ENCODE measurements at regions not wholly inside any gene's neighbourhood (a gene's known extent, or its start where the extent isn't known, plus 50 kb on each side); places are given as distances from the start of the nearest gene placed in this dataset.
"Not testable (repeated sequence)": the region's sequence is repeated elsewhere in the genome, so short reads cannot be mapped to it uniquely, and the experiment has no call there.

DNA sequence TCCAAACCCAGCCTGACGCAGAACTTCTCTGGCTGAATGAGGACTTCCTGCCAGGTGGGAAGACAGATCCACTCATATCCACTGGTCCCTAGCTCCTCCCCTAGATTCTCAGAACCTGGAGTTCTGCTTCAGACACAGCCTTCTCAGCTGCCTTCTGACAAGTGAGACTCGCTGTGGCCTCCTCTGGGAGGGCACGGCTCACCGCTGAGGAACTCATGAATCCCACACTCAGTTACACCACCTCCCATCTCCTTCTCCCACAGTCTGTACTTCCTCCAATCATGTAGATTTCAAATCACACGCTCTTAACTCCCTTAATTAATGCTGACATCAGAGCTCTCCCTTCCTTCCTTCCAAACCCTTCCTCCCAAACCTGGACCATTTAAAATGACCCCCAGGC, 86.4 kb upstream of the TMEM45B start:
- no peak for DNase-seq (ENCODE audit: low read depth)

DNA sequence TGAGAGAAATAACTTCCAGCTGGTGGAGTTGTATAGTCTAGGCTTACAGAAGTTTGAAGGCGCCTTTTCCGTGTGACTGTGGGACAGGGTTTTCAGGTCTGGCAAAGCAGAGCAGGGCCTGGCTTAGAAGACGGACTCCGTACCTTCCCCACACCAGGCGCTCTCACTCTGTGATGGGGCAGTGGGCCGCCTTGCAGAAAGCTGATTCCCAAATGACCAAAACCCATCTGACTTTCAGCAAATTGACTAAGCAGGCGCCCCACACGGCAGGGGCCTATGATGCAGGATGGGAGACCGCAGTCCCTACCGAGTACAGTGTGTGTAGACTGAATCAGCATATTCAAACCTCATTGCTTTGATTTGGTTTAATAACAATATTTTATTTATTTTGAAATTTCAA, 85.8 kb upstream of the TMEM45B start:
- no peak for DNase-seq (ENCODE audit: low read depth)

DNA sequence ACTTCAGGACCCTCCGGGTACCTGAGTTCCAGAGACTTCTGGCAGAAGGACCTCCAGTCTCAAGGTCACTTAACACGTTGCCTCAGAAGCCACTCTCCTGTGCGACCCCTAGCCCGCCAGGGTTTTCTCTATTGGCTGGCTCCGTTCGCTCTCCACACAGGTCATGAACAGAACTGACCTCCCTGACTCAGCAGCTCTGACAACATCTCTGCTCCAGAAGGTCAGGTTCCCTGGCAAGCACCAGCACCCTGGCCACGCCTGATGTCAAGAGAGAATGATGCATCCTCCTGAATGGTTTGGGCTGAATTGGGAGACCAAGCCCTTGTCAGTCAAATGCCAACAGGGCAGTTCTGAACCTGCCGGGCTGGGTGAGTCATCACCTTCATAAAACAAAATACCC, 84.3 kb upstream of the TMEM45B start:
- no peak for DNase-seq (ENCODE audit: low read depth)

DNA sequence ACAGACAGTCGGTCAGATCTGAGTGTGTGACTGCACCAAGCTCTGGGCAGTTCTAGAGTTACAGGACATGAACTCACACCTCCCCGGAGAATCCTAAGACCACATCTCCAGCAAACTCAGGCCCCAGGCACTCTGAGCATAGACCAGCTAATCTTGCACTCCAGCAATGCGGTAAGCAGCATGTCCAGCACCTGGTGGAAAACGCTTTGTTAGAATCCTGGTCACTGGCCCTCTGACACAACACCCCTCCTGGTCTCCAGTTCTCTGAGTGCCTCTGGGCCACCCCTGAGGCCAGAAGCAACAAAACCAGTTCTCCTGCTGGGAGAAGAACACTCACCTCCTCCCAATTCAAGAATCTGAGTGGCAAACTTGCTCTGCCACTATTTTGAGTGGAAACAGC, 82.7 kb upstream of the TMEM45B start:
- DNase-seq (ENCODE audit: low read depth) = no peak

DNA sequence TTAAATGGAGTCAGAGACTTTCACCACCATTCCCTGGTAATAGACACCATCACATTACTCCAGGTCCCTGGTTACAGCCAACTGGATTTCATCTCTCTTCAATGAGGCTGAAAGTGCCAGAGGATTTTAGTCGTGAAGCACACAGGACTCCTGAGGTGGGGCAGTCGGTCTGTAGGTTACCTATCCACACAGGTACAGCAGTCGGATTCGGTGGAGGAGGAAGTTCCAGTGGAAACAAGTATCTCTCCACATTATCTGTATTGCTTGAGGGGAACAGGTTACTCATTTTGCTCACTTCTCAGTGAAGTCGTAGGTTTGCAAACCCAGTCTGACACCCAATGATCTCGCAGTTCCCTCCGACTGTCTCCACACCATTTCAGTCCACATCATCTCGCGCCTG, 82.3 kb upstream of the TMEM45B start:
- DNase-seq (ENCODE audit: low read depth) = no peak

DNA sequence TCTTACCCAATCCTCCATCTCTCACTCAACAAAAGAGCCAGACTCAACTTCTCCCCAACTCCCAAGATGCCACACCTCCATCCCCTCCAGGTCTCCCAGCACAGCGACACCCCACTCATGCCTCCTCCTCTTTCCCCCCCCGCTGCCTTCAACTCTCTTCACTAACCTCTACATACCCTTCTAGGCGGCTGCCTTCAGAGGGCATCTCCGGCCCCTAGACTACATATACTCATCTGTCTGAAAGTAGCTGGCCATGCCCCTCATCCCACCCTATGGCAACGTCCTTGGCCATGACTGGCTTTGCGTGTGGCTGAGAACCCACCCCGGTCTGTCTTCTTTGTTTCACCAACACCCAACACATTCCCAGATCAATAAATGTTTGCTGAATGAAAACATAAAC, 81.7 kb upstream of the TMEM45B start:
- no peak for DNase-seq (ENCODE audit: low read depth)

DNA sequence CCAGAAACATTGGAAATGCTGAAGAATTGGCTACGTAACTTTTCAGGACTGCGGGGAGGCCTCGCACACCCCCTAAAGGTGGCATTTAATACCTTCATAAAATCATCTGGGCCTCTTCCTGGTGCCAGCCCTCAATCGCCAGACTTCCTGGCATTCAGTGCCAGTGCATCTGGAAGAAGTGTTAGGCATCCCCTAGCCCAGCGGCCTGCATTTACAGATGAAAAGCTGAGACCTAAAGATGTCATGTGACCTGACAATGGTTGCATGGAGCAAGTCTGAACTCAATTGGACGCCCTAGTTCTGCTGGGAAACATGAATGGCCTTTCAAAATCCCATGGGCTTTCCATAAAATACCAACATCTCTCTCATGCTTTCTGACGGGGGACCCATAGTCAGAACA, 81.0 kb upstream of the TMEM45B start:
- no peak for DNase-seq (ENCODE audit: low read depth)

DNA sequence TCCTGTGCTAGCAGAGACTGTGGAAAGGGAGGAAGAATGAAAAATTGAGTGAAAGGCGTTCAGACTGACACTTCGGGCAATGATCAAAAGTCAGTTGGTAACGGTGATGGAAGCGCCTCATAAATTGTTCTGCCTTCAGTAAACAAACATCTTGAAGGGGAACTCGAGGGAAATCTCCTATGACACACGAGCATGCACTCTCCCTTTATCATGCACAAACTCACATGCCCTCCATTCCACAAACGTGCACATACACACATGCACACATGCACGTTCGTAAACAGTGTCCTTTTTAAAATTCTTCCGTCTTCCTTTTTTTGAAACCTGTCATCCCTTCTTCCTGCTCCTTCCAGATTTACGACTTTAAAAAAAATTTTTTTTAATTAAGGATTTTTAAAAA, 77.8 kb upstream of the TMEM45B start:
- no peak for DNase-seq (ENCODE audit: low read depth)

DNA sequence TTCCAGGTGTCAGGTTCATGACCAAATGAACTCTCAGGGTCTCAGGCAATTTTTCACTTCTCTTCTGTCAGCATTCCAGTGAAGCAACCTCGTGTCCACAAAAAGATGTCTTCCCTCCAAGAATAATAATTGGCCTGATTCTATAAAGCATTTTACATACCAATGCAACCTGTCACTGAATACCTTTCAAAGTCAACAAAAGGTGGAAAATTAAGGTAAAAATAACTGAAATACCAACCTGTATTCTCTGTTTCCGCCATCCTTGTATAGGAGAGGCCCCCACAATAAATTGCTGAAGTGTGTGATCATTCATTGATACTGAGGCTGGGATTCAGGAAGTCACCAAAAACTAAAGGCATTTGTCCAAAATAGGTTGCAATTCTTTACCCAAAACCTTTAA, 77.4 kb upstream of the TMEM45B start:
- no peak for DNase-seq (ENCODE audit: low read depth)

DNA sequence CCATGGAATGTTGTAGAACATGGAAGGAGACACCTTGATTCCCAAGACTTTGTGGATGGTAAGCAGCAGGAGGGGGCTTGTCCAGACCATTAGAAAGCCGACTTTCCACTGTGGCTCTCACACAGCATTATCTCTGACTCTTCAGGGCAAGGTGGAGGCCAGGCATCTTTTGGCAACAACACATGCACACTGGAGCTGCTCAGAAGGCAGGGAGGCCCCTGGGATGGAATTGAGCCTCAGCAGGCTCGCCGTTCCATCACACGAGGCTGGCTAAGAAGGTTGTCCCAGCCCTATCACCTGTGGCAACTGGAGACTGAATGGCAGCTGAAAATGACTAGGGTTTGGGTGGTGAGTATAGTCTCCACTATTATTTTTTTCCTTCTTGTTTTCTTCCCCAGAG, 76.3 kb upstream of the TMEM45B start:
- no peak for DNase-seq (ENCODE audit: low read depth)

DNA sequence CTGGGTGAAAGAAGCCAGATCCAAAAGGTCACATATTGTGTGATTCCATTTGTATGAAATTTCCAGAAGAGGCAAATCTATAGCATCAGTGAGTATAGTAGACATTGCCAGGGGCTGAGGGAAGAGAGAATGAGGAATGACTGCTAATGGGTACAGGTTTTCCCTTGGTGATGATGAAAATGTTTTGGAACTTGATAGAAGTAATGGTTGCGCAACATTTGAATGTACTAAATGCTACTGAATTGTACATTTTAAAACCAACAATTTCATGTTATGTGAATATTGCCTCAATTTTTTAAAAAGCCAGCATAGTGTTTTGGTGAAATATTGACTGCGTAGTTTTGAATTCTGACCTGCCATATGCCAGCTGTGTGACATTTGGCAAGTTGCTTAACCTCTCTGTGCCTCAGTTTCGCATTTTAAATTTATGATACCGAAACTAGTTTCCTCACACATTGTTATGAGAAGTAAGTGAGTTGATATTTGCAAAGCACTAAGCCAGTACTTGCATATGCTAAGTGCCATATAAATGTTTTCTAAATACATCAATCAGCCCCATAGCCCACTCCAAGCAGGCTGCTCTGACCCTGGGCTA, 75.4 kb upstream of the TMEM45B start:
- DNase-seq (ENCODE audit: low read depth) = no peak

DNA sequence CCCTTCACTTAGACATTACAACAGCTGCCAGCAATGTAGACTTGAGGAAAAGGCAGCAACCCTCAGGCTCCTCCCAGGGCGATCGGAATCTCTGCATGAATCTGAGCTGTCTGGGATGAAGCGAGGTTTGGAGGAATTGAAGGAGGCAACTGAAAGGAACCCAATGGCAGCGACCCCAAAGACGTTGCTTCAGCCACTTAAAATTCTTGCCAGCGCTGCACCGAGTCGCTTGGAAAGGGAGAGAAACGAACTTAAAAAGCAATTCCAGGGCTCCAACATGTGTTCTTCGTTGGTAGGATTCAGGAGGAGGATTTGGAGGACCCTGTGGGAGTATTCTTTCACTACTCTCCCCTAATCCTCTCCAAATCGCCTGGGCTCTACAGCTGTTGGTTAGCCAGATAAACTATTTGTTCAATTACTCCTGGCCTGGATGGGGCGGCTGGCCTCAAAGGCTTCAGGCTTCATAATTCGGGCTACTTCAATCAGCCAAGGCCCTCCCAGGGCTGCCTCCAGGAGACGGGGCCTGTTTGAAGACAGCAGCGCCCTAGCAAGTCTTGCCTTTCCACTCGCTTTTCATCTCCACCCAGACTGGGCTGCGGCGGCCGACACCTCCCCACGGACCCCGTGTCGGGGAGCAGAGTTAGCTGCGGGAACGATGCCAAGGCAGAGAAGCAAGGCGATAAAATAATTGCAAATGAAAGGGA, 72.4 kb upstream of the TMEM45B start:
- no peak for DNase-seq (ENCODE audit: low read depth)

DNA sequence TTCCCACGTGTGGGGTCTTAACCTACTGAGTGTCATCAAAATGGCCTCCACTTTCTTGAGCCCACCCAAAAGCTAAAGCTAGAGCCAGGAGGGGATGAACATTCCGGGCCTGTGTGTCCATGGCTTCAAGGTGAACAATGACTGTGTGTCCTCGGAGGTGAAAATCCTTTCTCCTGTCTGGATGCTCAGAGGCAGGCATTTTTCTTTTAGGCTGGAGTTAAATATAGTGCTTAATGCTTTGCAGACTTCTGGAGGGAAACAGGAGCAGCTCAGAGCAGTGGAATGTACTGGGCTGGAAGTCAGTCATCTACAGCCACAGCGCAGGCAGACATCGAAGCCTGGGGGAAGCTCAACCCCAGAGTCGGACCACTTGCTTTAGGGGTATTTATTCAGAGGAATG, 68.6 kb upstream of the TMEM45B start:
- DNase-seq (ENCODE audit: low read depth) = no peak

DNA sequence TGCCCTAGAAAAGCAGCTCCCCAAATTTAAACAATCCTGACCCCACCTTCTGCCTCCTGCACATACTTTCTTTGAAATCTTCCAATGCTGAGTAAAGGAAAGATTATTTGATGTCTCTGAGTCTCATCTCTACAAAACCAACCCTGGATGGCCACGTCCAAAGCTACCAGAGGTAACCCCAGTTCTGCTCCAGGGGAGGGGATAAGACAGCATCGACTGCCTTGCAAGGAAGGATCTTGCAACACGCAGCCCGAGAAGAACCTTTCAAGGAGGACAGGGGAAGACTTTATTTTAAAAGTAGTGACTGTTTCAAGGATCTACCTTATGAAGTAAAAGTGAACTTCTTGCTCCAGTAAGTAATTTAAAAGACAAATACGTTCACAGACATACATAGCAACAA, 66.5 kb upstream of the TMEM45B start:
- no peak for DNase-seq (ENCODE audit: low read depth)

DNA sequence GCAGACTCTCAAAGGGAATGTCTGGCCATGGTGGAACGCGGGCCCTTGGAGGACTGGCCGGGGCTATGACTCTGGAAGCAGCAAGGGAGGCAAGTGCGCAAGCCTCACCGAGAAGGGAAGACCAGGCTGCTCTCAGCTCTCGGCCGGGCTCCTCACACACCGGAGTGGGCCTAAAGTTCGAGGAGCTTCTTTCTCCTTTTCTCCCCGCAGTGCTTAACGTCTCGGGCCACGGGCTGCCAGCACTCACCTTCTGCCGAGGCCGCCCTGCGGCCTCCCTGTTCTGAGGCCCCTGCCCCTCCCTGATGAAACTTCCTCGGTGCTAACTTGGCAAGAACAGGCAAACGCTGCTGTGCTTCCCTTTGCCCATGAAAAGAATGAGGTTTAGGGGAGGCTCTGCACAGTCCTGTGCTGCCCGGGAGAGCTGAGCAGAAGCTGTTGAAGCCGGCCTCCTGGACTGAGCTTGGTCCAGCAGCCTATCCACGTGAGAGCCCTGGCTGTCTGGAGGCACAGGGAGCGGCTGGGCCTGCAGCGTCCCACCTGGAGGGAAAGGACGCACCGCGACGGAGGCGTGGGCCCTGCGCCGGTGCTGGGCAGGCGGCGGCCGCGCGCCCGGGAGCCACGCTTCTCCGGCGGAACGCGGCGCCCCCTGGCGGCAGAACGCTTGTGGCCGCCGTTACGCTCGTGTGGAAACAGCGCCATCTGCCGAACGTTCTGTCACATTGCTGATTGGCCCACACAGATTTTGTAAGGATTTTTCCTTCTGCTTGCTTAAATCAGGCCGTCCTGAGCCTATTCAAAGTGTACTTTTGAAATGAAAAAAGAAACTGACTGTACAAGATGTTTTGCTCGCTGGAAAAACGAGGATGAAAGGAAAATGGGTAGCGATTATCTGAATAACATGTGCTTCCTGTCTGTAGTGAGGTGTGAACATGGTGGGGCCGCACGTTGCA, 65.0 kb upstream of the TMEM45B start:
- DNase-seq (ENCODE audit: low read depth) = peak; percentile 51

DNA sequence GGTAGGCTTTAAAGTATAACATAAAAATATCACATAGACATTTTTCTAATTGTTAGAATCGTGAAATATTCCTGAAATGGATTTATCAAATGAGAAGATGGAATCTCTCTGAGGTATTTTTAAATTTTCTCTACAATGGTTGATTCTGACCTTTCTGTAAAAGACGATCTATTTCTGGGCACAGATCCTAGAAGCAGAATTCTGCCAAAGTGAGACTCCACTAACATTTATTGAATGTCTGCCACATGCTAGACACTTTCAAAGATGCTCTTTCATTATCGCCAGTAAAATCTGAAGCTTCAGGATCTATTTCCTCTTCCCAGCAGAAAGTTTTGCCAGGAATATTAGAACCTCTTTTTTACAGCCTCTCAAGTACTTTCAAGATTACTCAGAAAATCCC, 64.1 kb upstream of the TMEM45B start:
- DNase-seq (ENCODE audit: low read depth) = no peak

DNA sequence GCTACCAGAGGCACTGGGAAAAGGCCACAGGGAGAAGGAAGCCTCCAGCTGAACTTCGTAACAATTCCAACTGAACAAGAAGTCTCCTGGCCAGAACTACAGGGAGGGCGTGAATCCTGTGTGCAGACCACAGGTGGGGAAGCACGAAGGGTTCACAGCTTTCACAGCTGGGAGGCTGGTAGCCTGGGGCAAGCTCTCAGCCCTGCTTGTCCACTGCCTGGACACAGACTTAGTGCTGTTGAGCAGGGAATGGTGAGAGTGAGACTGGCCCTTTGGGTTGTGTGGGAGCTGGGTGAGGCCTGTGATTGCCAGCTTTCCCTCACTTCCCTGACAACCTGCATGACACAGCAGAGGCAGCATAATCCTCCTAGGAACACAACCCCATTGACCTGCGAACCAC, 52.1 kb upstream of the TMEM45B start:
- not testable (repeated sequence) for DNase-seq (ENCODE audit: low read depth)

DNA sequence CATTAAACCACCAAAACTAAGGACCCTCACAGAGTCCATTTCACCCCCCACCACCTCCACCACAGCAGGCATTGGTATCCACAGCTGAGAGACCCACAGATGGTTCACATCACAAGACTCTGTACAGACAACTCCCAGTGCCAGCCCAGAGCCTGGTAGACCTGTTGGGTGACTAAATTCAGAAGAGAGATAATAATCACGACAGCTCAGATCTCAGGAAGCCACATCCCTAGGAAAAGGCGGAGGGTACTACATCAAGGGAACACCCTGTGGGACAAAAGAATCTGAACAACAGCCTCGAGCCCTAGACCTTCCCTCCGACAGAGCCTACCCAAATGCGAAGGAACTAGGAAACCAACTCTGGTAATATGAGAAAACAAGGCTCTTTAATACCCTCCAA, 51.4 kb upstream of the TMEM45B start:
- not testable (repeated sequence) for DNase-seq (ENCODE audit: low read depth)
